ENCODE measurements at regions not wholly inside any gene's neighbourhood (a gene's known extent, or its start where the extent isn't known, plus 50 kb on each side); places are given as distances from the start of the nearest gene placed in this dataset.

- TF ChIP-seq CTCF (IDR thresholded peaks at IDR 0.05) (no peak), POLR2A (IDR thresholded peaks at IDR 0.05) (no peak), POLR2AphosphoS5 (IDR thresholded peaks at IDR 0.05) (no peak), EP300 (IDR thresholded peaks at IDR 0.05) (no peak)
Measured at GRCh38 chr3:94431876-94432570, 369.2 kb downstream of the NSUN3 start.

All from stomach (tissue), 4 donors.